Suprapubic skin (tissue), 4 donors: ENCODE measurements at regions not wholly inside any gene's neighbourhood (a gene's known extent, or its start where the extent isn't known, plus 50 kb on each side); places are given as distances from the start of the nearest gene placed in this dataset.

Experiments
- EP300 ChIP-seq: sonication (generic); formaldehyde crosslinking; IDR thresholded peaks from one replicate; pipeline ENCODE4 v1.6.1; 2017; ENCODE audit warnings: antibody characterized with exemption
- POLR2A ChIP-seq, 2 donors: fragments of 450-650 bp; IDR thresholded peaks; one replicate each; pipeline ENCODE4 v1.6.1; 2017; ENCODE audit warnings: antibody characterized with exemption in 2 of 2, mild to moderate bottlenecking in 2 of 2, moderate library complexity in 2 of 2
- POLR2AphosphoS5 ChIP-seq, 3 donors: sonication (generic); formaldehyde crosslinking; IDR thresholded peaks; one replicate each; pipeline ENCODE4 v1.6.1; 2017; ENCODE audit warnings: antibody characterized with exemption in 3 of 3
- TF ChIP-seq, protein P1 (sequence below), 2 donors: fragments of 200-600 bp in 1 of 2; fragments of 450-650 bp in 1 of 2; sonication (generic) in 1 of 2; IDR thresholded peaks; one replicate each; pipeline ENCODE4 v1.5.1; 2016 to 2019; ENCODE audit warnings: antibody characterized with exemption in 2 of 2, mild to moderate bottlenecking in 1 of 2, moderate library complexity in 1 of 2

- no peak for TF ChIP-seq EP300
- TF ChIP-seq, protein P1, sequence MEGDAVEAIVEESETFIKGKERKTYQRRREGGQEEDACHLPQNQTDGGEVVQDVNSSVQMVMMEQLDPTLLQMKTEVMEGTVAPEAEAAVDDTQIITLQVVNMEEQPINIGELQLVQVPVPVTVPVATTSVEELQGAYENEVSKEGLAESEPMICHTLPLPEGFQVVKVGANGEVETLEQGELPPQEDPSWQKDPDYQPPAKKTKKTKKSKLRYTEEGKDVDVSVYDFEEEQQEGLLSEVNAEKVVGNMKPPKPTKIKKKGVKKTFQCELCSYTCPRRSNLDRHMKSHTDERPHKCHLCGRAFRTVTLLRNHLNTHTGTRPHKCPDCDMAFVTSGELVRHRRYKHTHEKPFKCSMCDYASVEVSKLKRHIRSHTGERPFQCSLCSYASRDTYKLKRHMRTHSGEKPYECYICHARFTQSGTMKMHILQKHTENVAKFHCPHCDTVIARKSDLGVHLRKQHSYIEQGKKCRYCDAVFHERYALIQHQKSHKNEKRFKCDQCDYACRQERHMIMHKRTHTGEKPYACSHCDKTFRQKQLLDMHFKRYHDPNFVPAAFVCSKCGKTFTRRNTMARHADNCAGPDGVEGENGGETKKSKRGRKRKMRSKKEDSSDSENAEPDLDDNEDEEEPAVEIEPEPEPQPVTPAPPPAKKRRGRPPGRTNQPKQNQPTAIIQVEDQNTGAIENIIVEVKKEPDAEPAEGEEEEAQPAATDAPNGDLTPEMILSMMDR (IDR thresholded peaks at IDR 0.05): no peak
- TF ChIP-seq POLR2A (IDR thresholded peaks at IDR 0.05): no peak
- no peak for TF ChIP-seq POLR2AphosphoS5 (IDR thresholded peaks at IDR 0.05)
These were observed 623.1 kb downstream of the TSN start for GRCh38 chr2:122378521-122378920.
